Smooth muscle cell (in vitro differentiated cells): ENCODE measurements at regions not wholly inside any gene's neighbourhood (a gene's known extent, or its start where the extent isn't known, plus 50 kb on each side); places are given as distances from the start of the nearest gene placed in this dataset.

ENCODE experiments used
- DNase-seq: peaks from one replicate; lab custom pipeline; 2025; ENCODE audit not compliant: unreplicated experiment; lab: John Stamatoyannopoulos, UW
- H2AFZ ChIP-seq: fragments of 200-600 bp; sonication (generic); 2 replicates; pipeline ENCODE4 v1.6.0; 2016; ENCODE audit warnings: antibody characterized with exemption, low read depth, mild to moderate bottlenecking
- H3F3A ChIP-seq: fragments of 200-600 bp; sonication (generic); 2 replicates; pipeline ENCODE4 v1.6.0; 2017; ENCODE audit warnings: antibody characterized with exemption, low read depth
- H3K27ac ChIP-seq: fragments of 200-600 bp; sonication (generic); 2 replicates; pipeline ENCODE4 v1.5.1; 2016; ENCODE audit warnings: low read depth, mild to moderate bottlenecking
- H3K27me3 ChIP-seq: fragments of 200-600 bp; sonication (generic); 2 replicates; pipeline ENCODE4 v1.6.1; 2016; ENCODE audit warnings: low read depth, mild to moderate bottlenecking
- H3K36me3 ChIP-seq: fragments of 200-600 bp; sonication (generic); 2 replicates; pipeline ENCODE4 v1.5.1; 2016; ENCODE audit warnings: low read depth
- H3K4me1 ChIP-seq: fragments of 200-600 bp; sonication (generic); 2 replicates; pipeline ENCODE4 v1.5.1; 2016; ENCODE audit warnings: low read depth
- H3K4me2 ChIP-seq: fragments of 200-600 bp; sonication (generic); 2 replicates; pipeline ENCODE4 v1.6.0; 2016; ENCODE audit warnings: mild to moderate bottlenecking
- H3K4me3 ChIP-seq: fragments of 200-600 bp; sonication (generic); 2 replicates; pipeline ENCODE4 v1.5.1; 2016; ENCODE audit warnings: mild to moderate bottlenecking
- H3K79me2 ChIP-seq: fragments of 200-600 bp; sonication (generic); 2 replicates; pipeline ENCODE4 v1.6.0; 2016; ENCODE audit warnings: low read depth, mild to moderate bottlenecking
- H3K9ac ChIP-seq: fragments of 200-600 bp; sonication (generic); 2 replicates; pipeline ENCODE4 v1.6.0; 2016; ENCODE audit warnings: low read depth
- H3K9me3 ChIP-seq: fragments of 200-600 bp; sonication (generic); replicated peaks from 2 replicates; pipeline ENCODE4 v1.5.1; 2016; ENCODE audit warnings: low read depth
- H4K20me1 ChIP-seq: fragments of 200-600 bp; sonication (generic); 2 replicates; pipeline ENCODE4 v1.6.0; 2016; ENCODE audit warnings: low read depth
- CTCF ChIP-seq: fragments of 200-600 bp; sonication (generic); IDR thresholded peaks from 2 replicates; pipeline ENCODE4 v1.5.1; 2017; ENCODE audit warnings: borderline replicate concordance, mild to moderate bottlenecking, antibody characterized with exemption; ENCODE audit not compliant: insufficient read depth, poor library complexity, severe bottlenecking
- WGBS: methylation state at CpG from one replicate; pipeline ENCODE4 v1.1.7; 2016; ENCODE audit warnings: low lambda C conversion rate; 5-methylcytosine and 5-hydroxymethylcytosine counted together

- Histone ChIP-seq H4K20me1 (no peaks in the 10 kb centered on the region), H3K9me3 (no peaks in the 10 kb centered on the region), H3F3A (no peaks in the 10 kb centered on the region), H3K27me3 (no peaks in the 10 kb centered on the region), H3K4me1 (peaks cover 1% of the 10 kb centered on the region), H3K4me2 (no peak overlapping the region), H3K27ac (no peak overlapping the region), H3K79me2 (no peaks in the 10 kb centered on the region), H3K9ac (no peak overlapping the region), H2AFZ (peak overlapping the region; percentile 8), H3K4me3 (no peak overlapping the region), H3K36me3 (no peaks in the 10 kb centered on the region)
- TF ChIP-seq CTCF: no peak
- DNase-seq: no peak
- WGBS: 92% methylated on average over 1 of the region's 1 CpG
Measured at GRCh38 chrX:88977835-88978234, 230.8 kb downstream of the CPXCR1 start.

GRCh38 chrX:88982183-88982582 lies 235.2 kb downstream of the CPXCR1 start:
- WGBS: 95% methylated on average over 22 of the region's 22 CpGs
- Histone ChIP-seq H3K9me3 (no peaks in the 10 kb centered on the region), H3K4me3 (no peak overlapping the region), H3K9ac (no peak overlapping the region), H3K79me2 (no peaks in the 10 kb centered on the region), H3K4me2 (no peak overlapping the region), H2AFZ (no peak overlapping the region), H3K27me3 (no peaks in the 10 kb centered on the region), H4K20me1 (no peaks in the 10 kb centered on the region), H3K36me3 (no peaks in the 10 kb centered on the region), H3F3A (no peaks in the 10 kb centered on the region), H3K27ac (no peak overlapping the region), H3K4me1 (peaks cover 11% of the 10 kb centered on the region)
- no peak for DNase-seq
- TF ChIP-seq CTCF: no peak

GRCh38 chrX:88982933-88983332 lies 235.9 kb downstream of the CPXCR1 start:
- H3K36me3 ChIP-seq: no peaks in the 10 kb centered on the region
- peaks cover 11% of the 10 kb centered on the region for H3K4me1 ChIP-seq
- H4K20me1 ChIP-seq: no peaks in the 10 kb centered on the region
- TF ChIP-seq CTCF: no peak
- H3K27ac ChIP-seq: no peak overlapping the region
- H3K79me2 ChIP-seq: no peaks in the 10 kb centered on the region
- H3K4me2 ChIP-seq: no peak overlapping the region
- no peak for DNase-seq
- peak overlapping the region; percentile 49 for H2AFZ ChIP-seq
- no peaks in the 10 kb centered on the region for H3K27me3 ChIP-seq
- no peaks in the 10 kb centered on the region for H3K9me3 ChIP-seq
- no peak overlapping the region for H3K9ac ChIP-seq
- no peaks in the 10 kb centered on the region for H3F3A ChIP-seq
- 76% methylated on average over 3 of the region's 3 CpGs for WGBS
- no peak overlapping the region for H3K4me3 ChIP-seq

- no peaks in the 10 kb centered on the region for H3K79me2 ChIP-seq
- no peaks in the 10 kb centered on the region for H3F3A ChIP-seq
- H3K27me3 ChIP-seq: no peaks in the 10 kb centered on the region
- no peak overlapping the region for H3K4me3 ChIP-seq
- DNase-seq: no peak
- no peak overlapping the region for H2AFZ ChIP-seq
- no peak overlapping the region for H3K27ac ChIP-seq
- H3K4me2 ChIP-seq: no peak overlapping the region
- H3K9me3 ChIP-seq: no peaks in the 10 kb centered on the region
- H4K20me1 ChIP-seq: no peaks in the 10 kb centered on the region
- no peak overlapping the region for H3K9ac ChIP-seq
- H3K4me1 ChIP-seq: peaks cover 30% of the 10 kb centered on the region
- no peaks in the 10 kb centered on the region for H3K36me3 ChIP-seq
- no peak for TF ChIP-seq CTCF
Measured at GRCh38 chrX:88988796-88989195, 241.8 kb downstream of the CPXCR1 start.
